ENCODE measurements at regions not wholly inside any gene's neighbourhood (a gene's known extent, or its start where the extent isn't known, plus 50 kb on each side); places are given as distances from the start of the nearest gene placed in this dataset.

DNA sequence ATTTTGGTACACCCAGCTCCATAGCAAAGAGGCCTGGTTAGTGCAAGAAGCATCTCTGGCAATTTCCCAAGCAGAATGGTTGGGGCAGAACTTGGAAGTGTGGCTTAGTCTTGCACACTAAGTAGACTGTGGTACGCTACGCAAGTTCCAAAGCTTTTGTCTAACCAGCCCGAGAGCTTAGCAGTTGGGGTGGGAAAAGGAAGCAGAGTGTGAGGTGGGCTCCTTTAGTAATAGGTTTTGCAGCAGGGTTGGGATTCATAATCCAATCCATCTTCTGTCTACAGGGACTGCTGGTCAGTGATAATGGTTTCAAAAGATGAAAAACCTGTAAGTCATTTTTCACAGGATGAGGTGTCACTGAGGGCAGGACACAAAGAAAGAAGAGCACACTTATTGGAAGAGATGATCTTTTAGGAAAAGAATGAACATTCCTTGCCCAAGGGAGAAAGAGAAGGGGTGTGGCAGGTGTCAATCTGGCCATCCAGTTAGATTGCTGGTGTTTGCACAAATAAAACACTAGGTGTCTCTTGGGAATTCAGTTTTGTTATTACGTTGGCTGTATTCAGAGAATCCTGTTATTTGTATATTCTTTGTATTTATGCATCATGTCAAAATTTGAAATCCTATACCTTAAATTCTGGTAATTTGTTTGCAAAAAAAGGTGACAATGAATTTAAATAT, 244.3 kb downstream of the GPAT3 start:
- H3K79me2 ChIP-seq (ENCODE audit: control insufficient read depth, insufficient read depth, low read length): no peaks in the 10 kb centered on the region
- H3K27ac ChIP-seq (ENCODE audit: insufficient read depth, low read depth, low read length): no peak overlapping the region
- H4K20me1 ChIP-seq (replicated peaks; ENCODE audit: control insufficient read depth, extremely low read depth, insufficient read depth, low read length): no peaks in the 10 kb centered on the region
- TF ChIP-seq MYC (IDR thresholded peaks at IDR 0.05; ENCODE audit: low read depth, low read length): no peak
- TF ChIP-seq FOS (IDR thresholded peaks at IDR 0.05; ENCODE audit: borderline replicate concordance, insufficient read depth, low read length): no peak
- TF ChIP-seq, protein P1, sequence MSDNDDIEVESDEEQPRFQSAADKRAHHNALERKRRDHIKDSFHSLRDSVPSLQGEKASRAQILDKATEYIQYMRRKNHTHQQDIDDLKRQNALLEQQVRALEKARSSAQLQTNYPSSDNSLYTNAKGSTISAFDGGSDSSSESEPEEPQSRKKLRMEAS (IDR thresholded peaks at IDR 0.05; ENCODE audit: insufficient read depth, insufficient read length): no peak
- no peak for TF ChIP-seq POLR2A (IDR thresholded peaks at IDR 0.05; ENCODE audit: low read depth, low read length)
- TF ChIP-seq POLR2AphosphoS5 (IDR thresholded peaks at IDR 0.05; ENCODE audit: insufficient read depth, low read depth, low read length): no peak
- no peak for TF ChIP-seq JUN (IDR thresholded peaks at IDR 0.05; ENCODE audit: borderline replicate concordance, insufficient read depth, insufficient read length, low read depth)
- TF ChIP-seq, protein P2, sequence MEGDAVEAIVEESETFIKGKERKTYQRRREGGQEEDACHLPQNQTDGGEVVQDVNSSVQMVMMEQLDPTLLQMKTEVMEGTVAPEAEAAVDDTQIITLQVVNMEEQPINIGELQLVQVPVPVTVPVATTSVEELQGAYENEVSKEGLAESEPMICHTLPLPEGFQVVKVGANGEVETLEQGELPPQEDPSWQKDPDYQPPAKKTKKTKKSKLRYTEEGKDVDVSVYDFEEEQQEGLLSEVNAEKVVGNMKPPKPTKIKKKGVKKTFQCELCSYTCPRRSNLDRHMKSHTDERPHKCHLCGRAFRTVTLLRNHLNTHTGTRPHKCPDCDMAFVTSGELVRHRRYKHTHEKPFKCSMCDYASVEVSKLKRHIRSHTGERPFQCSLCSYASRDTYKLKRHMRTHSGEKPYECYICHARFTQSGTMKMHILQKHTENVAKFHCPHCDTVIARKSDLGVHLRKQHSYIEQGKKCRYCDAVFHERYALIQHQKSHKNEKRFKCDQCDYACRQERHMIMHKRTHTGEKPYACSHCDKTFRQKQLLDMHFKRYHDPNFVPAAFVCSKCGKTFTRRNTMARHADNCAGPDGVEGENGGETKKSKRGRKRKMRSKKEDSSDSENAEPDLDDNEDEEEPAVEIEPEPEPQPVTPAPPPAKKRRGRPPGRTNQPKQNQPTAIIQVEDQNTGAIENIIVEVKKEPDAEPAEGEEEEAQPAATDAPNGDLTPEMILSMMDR (IDR thresholded peaks at IDR 0.05; ENCODE audit: extremely low read depth in 1 of 2, insufficient read depth in 1 of 2, low read depth in 1 of 2, low read length in 2 of 2): no peak
- TF ChIP-seq EZH2 (IDR thresholded peaks at IDR 0.05; ENCODE audit: borderline replicate concordance, low read depth, low read length, severe bottlenecking): no peak
- TF ChIP-seq GATA2 (IDR thresholded peaks at IDR 0.05; ENCODE audit: insufficient read depth, insufficient read length, low read depth, low read length): no peak
- no peak overlapping the region for H3K4me2 ChIP-seq (ENCODE audit: insufficient read depth, low read length)
- H3K9me1 ChIP-seq (replicated peaks; ENCODE audit: control insufficient read depth, extremely low read depth, insufficient read depth, low read length): no peaks in the 10 kb centered on the region
- no peak overlapping the region for H3K9ac ChIP-seq (replicated peaks; ENCODE audit: extremely low read depth, insufficient read depth, low read length)
- no TSS peak for BruUV-seq (replicated peaks)
- no peaks in the 10 kb centered on the region for H3K27me3 ChIP-seq (ENCODE audit: control insufficient read depth in 2 of 2, insufficient read depth in 2 of 2, low read length in 2 of 2)
- H2AFZ ChIP-seq (ENCODE audit: low read depth, low read length): no peak overlapping the region
- no peaks in the 10 kb centered on the region for H3K4me1 ChIP-seq (ENCODE audit: control insufficient read depth, extremely low read depth, insufficient read depth, low read length)
- dilution Hi-C loops (cut with MboI; ENCODE audit: extremely low pct_ligation_motif_present, low sequenced_read_pairs): no loop called here
- no peak overlapping the region for H3K4me3 ChIP-seq (replicated peaks in 1 of 3; ENCODE audit: insufficient read depth in 1 of 3, low read depth in 1 of 3, low read length in 3 of 3)
- H3K36me3 ChIP-seq (ENCODE audit: control insufficient read depth in 2 of 2, extremely low read depth in 1 of 2, insufficient read depth in 2 of 2, low read length in 2 of 2): no peaks in the 10 kb centered on the region
- intact Hi-C loops (cut with micrococcal nuclease): no loop called here
- CTCF ChIA-PET: no interaction called here
- POLR2A ChIA-PET: no interaction called here
- no peak for FAIRE-seq
- no peaks in the 10 kb centered on the region for H3K9me3 ChIP-seq (replicated peaks; ENCODE audit: control insufficient read depth, insufficient read depth, low read length)
- no peak for DNase-seq (ENCODE audit: low read depth, low spot score)
